Mesodermal cell (in vitro differentiated cells): ENCODE measurements at regions not wholly inside any gene's neighbourhood (a gene's known extent, or its start where the extent isn't known, plus 50 kb on each side); places are given as distances from the start of the nearest gene placed in this dataset.
A peak's percentile ranks its signal among the peaks of the same experiment; 100 is the strongest.
"Not testable (repeated sequence)": the region's sequence is repeated elsewhere in the genome, so short reads cannot be mapped to it uniquely, and the experiment has no call there.

ENCODE experiments used
- H3K27ac ChIP-seq: 2 replicates; pipeline ENCODE4 v1.7.0; 2013; ENCODE audit warnings: mild to moderate bottlenecking, low read depth, low read length, moderate library complexity; ENCODE audit not compliant: severe bottlenecking
- H3K36me3 ChIP-seq: 2 replicates; pipeline ENCODE4 v1.7.1; 2013; ENCODE audit warnings: mild to moderate bottlenecking, low read length, moderate library complexity; ENCODE audit not compliant: control insufficient read depth, insufficient read depth
- H3K4me1 ChIP-seq: one replicate; pipeline ENCODE4 v1.7.1; 2013; ENCODE audit warnings: mild to moderate bottlenecking, low read length; ENCODE audit not compliant: insufficient read depth, control insufficient read depth, poor library complexity, severe bottlenecking
- H3K4me3 ChIP-seq: 2 replicates; pipeline ENCODE4 v1.7.0; 2013; ENCODE audit warnings: low read length, control low read depth, mild to moderate bottlenecking; ENCODE audit not compliant: insufficient read depth, poor library complexity, severe bottlenecking; ENCODE audit errors: extremely low read depth
- H3K9me3 ChIP-seq: 2 replicates; pipeline ENCODE4 v1.7.1; 2013; ENCODE audit warnings: mild to moderate bottlenecking, low read length, moderate library complexity; ENCODE audit not compliant: control insufficient read depth
- WGBS, 2 experiments: methylation state at CpG; one replicate each; pipeline ENCODE4 v1.1.5; 2013; ENCODE audit warnings: missing lambda C conversion rate in 2 of 2; ENCODE audit not compliant: insufficient coverage in 2 of 2; 5-methylcytosine and 5-hydroxymethylcytosine counted together

GRCh38 chr9:81825846-81826516 lies 102.2 kb upstream of the SPATA31D4 start:
- Histone ChIP-seq H3K9me3 (no peaks in the 10 kb centered on the region), H3K36me3 (no peaks in the 10 kb centered on the region), H3K4me1 (peaks cover 20% of the 10 kb centered on the region), H3K27ac (peak overlapping the region; percentile 71), H3K4me3 (no peak overlapping the region)
- 74% methylated on average over 2 of the region's 3 CpGs; no CpG with 5 or more reads in 1 of the 2 experiments for WGBS, 2 experiments

- 86 to 94% methylated on average over 12 to 14 of the region's 15 CpGs for WGBS, 2 experiments
- Histone ChIP-seq H3K9me3 (no peaks in the 10 kb centered on the region), H3K36me3 (no peaks in the 10 kb centered on the region), H3K4me3 (no peak overlapping the region), H3K4me1 (peaks cover 20% of the 10 kb centered on the region), H3K27ac (peak overlapping the region; percentile 71)
These were observed 101.7 kb upstream of the SPATA31D4 start for GRCh38 chr9:81826517-81826906.

- H3K4me3 ChIP-seq: no peak overlapping the region
These were observed 100.5 kb upstream of the SPATA31D4 start for GRCh38 chr9:81827616-81828296.

GRCh38 chr9:81829195-81829882 lies 98.9 kb upstream of the SPATA31D4 start:
- peaks cover 20% of the 10 kb centered on the region for H3K4me1 ChIP-seq
- WGBS, 2 experiments: 59 to 69% methylated on average over 2 to 5 of the region's 5 CpGs
- no peak overlapping the region for H3K27ac ChIP-seq
- no peak overlapping the region for H3K4me3 ChIP-seq
- no peaks in the 10 kb centered on the region for H3K36me3 ChIP-seq
- no peaks in the 10 kb centered on the region for H3K9me3 ChIP-seq

More at GRCh38 chr9:81827616-81828296, 100.5 kb upstream of the SPATA31D4 start:
- H3K4me1 ChIP-seq: peaks cover 20% of the 10 kb centered on the region
- 80 to 91% methylated on average over 4 to 5 of the region's 5 CpGs for WGBS, 2 experiments
- no peak overlapping the region for H3K27ac ChIP-seq
- H3K9me3 ChIP-seq: no peaks in the 10 kb centered on the region
- H3K36me3 ChIP-seq: no peaks in the 10 kb centered on the region

GRCh38 chr9:81830431-81830830 lies 97.8 kb upstream of the SPATA31D4 start:
- WGBS, 2 experiments: 92 to 93% methylated on average over 4 of the region's 8 CpGs
- H3K36me3 ChIP-seq, H3K4me3 ChIP-seq, H3K9me3 ChIP-seq, H3K27ac ChIP-seq: not testable (repeated sequence)
- H3K4me1 ChIP-seq: peaks cover 14% of the 10 kb centered on the region

GRCh38 chr9:81832571-81833285 lies 95.5 kb upstream of the SPATA31D4 start:
- Histone ChIP-seq H3K4me1 (peaks cover 4% of the 10 kb centered on the region), H3K36me3 (no peaks in the 10 kb centered on the region), H3K27ac (no peak overlapping the region), H3K9me3 (no peaks in the 10 kb centered on the region), H3K4me3 (no peak overlapping the region)
- WGBS, 2 experiments: 94 to 100% methylated on average over 2 to 3 of the region's 6 CpGs

- Histone ChIP-seq H3K9me3 (no peaks in the 10 kb centered on the region), H3K27ac (no peak overlapping the region), H3K36me3 (no peaks in the 10 kb centered on the region), H3K4me3 (no peak overlapping the region), H3K4me1 (no peaks in the 10 kb centered on the region)
- 90 to 98% methylated on average over 3 to 7 of the region's 9 CpGs for WGBS, 2 experiments
These were observed 94.5 kb upstream of the SPATA31D4 start for GRCh38 chr9:81833563-81834345.

GRCh38 chr9:81841333-81841732 lies 86.9 kb upstream of the SPATA31D4 start:
- no peak overlapping the region for H3K4me3 ChIP-seq
- peaks cover 4% of the 10 kb centered on the region for H3K4me1 ChIP-seq
- WGBS, 2 experiments: 77 to 86% methylated on average over 4 of the region's 6 CpGs

GRCh38 chr9:81844131-81844567 lies 84.1 kb upstream of the SPATA31D4 start:
- Histone ChIP-seq H3K9me3 (no peaks in the 10 kb centered on the region), H3K4me1 (peaks cover 8% of the 10 kb centered on the region), H3K4me3 (no peak overlapping the region), H3K27ac (no peak overlapping the region), H3K36me3 (no peaks in the 10 kb centered on the region)
- 70% methylated on average over 1 of the region's 2 CpGs; no CpG with 5 or more reads in 1 of the 2 experiments for WGBS, 2 experiments

More at GRCh38 chr9:81841333-81841732, 86.9 kb upstream of the SPATA31D4 start:
- no peaks in the 10 kb centered on the region for H3K36me3 ChIP-seq
- no peak overlapping the region for H3K27ac ChIP-seq
- H3K9me3 ChIP-seq: no peaks in the 10 kb centered on the region
